Activated CD8-positive, alpha-beta memory T cell treated with anti-CD3 and anti-CD28 coated beads for 4 hours (primary cell): ENCODE measurements at regions not wholly inside any gene's neighbourhood (a gene's known extent, or its start where the extent isn't known, plus 50 kb on each side); places are given as distances from the start of the nearest gene placed in this dataset.

Experiments
- DNase-seq, 2 donors: peaks; one replicate each; pipeline ENCODE4 v3.0.0-alpha.2; 2020; ENCODE audit warnings: low read depth in 2 of 2

DNA sequence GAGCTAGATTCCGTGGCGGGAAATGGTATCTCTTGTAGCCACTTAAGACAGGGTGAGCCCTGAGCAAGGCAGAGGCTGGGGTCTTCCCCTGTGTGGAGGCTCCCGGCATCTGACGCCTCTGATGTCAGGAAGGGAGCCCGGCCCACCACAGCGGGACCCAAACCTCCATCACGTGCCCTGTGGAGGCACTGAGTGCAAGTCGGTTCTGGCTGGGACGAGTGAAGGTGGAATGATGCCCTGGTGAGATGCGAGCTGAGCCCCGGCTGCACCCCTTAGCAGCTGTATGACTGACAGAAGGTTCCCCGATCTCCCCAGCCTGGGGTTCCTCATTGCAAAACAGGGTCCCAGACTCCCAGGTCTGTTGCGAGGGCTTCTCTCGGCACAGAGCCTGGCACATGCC, 187.4 kb upstream of the TNRC6C start:
- no peak for DNase-seq

DNA sequence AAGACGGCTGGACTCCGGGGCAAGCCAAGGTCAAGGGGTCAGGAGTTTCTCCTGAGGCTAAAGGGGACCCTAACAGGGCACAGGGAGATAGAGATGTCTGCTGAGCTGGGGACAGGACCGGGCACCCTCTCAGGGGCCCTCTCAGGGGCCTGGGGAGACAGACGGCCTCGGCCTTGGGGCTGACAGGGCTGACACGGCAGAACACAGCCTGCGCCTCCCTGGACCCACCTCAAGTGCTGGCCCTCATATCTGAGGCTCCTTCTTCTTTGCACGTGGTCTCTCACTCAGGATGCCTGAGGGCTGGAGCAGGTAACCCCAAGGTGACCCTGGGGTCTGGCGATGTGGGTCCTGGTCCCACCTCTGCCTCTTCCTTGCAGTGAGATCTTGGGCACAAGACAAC, 186.9 kb upstream of the TNRC6C start:
- DNase-seq: no peak

DNA sequence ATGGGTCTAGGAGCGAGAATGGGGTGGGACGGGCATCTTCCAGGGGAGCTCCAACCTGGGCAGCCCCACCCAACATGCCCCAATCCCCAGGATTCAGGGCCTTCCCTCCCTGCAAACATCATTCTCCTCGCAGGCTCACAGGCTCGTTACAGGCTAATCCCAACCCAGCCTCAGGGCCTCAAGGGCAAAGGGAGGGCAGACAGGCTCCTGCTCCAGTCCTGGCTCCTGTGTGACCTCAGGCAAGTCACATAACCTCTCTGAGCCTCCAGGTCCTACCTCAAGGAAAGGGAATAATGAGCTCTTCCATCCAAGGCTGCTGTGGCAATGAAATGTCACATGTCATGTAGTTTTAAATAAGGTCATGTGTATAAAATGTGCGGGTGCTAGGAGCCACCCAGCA, 186.5 kb upstream of the TNRC6C start:
- DNase-seq: no peak

DNA sequence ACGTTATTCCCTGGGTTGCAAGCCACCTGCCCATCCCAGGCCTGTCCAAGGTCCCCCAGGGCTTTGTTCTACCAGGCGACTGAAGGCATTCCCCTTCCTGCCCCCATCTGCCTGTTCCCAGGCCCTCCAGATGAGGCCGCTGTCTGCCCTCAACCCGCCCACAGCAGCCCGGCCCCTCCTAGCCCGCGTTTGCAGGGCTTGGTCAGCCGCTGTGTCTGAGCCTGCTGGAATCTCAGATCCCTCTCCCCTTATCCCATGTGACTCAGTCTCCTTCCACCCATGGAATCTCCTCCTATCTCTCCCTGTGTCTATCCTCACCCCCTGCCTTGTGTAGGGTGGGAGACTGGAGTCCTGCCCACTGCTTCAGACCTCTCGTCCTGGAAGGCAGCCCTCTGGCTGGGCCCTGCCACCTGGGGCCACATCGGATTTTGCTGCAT, 186.0 kb upstream of the TNRC6C start:
- DNase-seq: peak; percentile 32 to 38

DNA sequence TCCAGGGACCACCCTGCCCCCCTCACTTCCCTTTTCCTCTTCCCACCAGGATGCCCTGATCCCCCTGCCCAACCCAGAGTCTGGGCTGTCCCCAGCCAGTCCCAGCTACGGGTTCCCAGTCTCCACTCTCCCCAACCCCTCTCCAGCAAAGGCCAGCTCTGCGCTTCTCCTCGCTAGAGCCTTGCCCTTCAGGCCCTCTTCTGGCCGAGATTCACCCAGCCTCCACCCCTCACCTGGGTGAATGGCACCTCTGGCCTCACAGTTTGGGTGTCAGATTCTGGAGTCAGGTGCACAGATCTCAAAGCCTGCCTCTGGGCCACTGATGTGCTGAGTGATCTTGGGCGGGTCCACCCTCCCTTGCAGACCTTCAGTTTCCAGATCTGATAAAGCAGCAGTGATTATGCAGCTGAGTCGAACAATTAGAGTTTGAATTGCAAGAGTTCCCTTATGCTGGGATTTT, 185.6 kb upstream of the TNRC6C start:
- DNase-seq: no peak

DNA sequence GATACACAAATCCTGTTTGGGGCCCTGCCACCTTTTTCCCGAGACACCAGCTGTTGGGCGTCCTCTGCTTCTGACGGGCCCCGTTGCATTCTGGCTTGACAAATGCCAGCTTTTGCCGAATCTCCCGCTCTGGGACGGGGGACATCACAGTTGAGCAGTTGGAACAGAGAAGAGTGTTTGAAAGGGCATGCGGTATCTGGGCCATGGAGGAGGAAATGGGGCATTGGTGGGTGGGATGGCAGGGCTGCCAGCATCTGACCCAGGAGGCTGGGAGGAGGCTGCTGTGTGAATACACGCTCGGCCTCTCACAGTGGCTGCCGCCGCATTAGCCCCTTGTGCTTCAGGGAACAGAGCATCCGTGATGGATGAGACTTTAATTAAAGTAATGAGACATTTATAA, 184.3 kb upstream of the TNRC6C start:
- no peak for DNase-seq

DNA sequence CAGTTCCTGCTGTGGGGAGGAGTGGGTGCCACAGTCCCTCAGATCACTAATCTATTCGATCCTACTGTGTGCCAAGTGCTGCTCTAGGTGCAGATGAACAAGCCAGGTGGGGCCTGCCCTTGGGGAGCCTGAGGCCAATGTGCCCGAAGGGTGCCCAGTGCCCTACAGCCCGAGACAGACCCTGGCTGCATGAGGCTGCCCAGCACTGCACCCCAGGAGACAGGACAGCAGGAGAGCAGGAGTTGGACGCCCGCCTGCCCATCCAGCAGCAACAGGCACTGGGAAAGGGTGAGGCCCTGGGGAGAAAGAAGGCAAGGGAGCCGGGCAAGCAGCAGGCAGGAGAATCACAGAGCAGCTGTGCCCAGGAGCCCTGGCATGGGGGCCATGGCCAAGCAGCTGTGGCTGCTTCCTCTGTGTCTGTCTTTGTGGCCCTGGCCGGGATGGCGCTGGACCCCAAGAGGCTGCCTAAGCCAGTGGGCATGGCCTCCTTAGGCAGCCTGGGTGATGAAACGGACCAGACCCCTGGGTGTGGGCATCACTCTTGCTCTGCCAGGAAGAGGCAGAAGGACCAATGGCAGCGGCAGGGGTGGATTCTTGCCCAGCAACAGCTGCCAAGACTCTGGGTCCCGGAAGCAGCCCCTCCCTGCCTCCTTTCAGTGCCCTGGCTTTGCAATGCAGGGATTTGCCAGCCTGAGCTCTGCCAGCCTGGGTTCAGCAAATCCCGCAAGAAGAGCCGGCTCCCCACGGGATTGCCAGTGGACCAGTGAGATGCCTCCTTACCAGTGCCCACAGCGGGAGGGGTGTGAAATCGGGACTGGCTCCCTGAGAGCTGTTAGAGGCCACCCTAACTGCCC, 179.6 kb upstream of the TNRC6C start:
- DNase-seq: no peak

DNA sequence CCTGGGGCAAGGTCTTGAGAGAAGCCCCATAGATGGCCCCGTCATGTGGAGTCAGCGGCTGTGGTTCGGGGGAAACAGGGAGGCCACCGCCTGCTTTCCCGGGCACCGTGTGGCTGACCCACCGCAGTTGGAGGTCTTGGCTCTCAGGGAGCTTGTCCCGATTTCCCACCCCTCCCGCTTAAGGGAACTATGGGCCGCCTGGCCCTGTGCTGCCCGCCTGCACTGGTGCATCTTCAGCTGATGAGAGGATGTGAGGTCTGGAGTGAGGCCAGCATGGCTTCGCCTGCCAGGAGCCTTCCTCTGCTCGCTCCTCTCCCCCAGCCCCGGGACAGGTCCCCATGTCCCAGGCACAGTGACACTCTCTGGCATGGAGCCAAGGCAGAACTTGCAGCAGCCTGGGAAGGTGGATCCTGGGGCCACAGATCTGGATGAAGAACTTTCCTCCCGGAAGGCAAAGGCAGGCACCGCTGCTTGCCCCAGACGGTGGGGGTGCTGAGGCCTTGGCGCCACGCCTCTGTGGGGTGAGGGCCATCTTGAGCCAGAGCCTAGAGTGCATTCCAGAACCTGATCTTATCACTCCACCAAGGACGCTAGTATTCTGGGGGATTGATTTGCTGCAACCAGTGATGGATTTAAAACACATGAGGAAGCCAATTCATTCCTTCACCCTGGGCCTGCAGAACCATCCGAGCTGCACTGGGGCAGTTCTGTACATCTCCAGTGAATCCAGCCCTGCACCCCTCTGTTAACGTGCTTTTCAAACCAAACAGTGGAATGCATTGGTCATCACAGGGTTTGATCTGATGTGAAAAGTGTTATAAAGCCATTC, 178.6 kb upstream of the TNRC6C start:
- DNase-seq: no peak

DNA sequence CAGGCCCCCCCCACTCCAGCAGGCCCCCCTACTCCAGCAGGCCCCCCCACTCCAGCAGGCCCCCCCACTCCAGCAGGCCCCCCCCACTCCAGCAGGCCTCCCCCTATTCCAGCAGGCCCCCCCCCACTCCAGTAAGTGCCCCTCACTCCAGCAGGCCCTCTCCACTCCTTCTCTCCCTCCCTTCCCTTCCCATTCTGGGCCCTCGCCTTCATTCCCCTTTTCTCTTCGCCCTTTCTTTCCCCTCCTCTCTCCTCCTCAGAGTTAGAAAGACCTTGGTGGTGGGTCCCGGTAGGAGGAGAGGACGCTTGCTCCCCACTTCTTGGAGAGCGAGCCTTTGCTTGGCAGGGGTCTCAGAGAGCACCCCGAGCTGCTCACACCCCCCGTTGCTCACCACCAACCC, 177.0 kb upstream of the TNRC6C start:
- DNase-seq: no peak

DNA sequence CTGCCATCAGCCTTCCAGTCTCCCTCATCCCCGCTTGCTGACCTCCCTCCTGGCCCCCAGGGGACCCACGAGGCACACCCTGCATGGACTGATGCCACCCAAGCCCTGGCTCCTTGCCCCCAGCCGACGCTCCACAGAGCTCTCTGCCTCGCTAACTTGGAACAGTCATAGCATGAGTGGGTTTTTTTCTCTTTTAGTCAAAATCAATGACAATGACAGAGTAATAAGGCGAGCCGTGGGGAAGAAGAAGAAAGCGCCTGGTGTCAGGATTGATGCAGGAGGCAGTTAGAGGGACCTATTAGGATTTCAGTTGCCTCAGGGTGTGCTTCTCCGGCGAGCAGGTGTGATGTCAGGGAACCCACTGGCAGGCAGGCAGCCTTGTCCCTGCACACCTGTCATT, 176.3 kb upstream of the TNRC6C start:
- DNase-seq: no peak

DNA sequence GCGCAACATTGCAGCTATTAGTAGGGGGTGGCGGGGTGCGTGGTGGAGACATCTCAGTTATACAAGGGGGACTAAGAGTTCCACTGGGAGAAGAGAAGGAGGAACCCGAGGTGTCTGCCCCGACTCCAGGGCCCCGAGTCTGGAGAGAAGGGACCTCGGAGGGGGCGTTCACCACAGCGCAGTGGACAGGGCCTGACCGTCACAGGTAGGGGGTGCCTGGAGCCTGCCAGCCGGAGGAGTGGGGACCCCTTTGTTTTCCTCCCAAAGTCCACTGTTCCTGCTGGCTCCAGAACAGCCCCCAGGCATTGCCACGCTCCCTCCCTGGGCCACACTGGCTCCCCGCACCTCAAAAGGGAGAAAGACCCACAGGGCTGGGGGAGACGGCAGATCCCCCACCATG, 175.9 kb upstream of the TNRC6C start:
- DNase-seq: no peak

DNA sequence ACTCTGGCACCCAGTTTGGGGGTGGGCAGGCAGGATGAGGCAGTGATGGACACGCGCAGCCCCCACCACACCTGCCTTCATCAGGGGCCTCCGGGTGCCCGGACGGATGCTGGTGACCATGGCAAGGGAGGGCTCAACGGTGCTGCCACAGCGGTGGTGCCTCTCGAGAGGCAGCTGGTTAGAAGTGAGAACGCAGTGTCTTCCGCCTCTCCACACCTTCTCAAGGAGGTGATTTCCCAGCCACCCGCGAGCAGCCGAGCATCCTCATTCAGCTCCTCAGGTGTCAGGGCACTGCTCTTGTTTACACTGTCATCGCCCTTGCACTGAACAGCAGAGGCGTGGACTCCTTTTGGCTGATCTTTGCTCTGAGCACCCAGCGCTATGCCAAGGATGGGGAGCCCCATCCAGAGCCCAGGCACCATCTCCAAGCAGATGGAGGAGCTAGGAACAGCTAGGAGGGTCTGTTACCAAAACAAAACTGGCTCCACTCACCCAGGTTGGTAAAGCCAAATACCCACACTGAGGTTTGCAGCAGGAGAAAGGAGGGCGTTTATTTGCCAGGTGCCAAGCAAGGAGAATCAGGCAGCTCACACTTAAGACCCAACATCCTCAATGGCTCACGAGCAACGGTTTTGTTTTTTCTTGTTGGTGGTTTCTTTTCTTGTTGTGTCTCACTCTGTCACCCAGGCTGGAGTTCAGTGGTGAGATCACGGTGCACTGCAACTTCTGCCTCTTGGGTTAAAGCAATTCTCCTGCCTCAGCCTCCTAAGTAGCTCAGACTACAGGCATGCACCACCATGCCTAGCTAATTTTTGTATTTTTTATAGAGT, 174.3 kb upstream of the TNRC6C start:
- peak; percentile 40 to 50 for DNase-seq

DNA sequence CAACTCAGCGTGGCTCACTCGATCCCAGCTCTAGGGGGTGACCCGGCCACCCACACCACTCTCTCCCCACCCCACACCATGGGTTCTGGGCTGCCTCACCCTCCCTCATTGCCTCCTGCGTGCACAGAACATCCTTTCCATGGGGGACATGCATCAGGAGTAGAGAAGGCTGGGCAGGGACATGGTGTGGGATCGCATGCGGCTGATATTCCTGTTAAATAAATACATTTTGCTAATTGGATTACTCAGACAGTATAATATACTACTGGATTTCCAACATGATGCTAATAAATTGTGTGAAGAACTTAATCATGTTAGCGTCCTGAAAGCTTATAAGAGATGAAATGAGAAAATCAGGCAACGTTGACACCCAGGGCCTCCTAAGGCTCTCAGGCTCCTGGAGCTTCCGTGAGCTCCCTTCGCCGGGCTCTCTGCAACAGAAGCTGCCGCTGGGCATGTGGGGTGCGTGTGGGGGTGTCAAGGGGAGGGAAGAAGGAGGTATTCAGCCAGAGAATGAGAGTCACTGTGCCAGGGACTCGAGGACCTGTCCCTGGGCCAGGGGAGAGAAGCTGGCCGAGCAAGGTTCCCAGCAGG, 173.1 kb upstream of the TNRC6C start:
- DNase-seq: no peak

DNA sequence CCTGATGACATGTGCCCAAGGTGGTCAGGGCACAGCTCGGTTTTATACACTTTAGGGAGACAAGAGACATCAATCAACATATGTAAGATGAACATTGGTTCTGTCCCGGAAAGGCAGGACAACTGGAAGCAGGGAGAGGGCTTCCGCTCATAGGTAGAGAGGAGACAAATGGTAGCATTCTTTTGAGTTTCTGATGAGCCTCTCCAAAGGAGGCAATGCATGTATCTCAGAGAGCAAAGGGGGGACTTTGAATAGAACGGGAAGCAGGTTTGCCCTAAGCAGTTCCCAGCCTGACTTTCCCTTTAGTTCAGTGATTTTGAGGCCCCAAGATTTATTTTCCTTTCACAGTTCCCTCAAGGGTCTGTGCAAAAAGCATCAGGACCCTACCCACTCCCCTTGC, 172.4 kb upstream of the TNRC6C start:
- no peak for DNase-seq

DNA sequence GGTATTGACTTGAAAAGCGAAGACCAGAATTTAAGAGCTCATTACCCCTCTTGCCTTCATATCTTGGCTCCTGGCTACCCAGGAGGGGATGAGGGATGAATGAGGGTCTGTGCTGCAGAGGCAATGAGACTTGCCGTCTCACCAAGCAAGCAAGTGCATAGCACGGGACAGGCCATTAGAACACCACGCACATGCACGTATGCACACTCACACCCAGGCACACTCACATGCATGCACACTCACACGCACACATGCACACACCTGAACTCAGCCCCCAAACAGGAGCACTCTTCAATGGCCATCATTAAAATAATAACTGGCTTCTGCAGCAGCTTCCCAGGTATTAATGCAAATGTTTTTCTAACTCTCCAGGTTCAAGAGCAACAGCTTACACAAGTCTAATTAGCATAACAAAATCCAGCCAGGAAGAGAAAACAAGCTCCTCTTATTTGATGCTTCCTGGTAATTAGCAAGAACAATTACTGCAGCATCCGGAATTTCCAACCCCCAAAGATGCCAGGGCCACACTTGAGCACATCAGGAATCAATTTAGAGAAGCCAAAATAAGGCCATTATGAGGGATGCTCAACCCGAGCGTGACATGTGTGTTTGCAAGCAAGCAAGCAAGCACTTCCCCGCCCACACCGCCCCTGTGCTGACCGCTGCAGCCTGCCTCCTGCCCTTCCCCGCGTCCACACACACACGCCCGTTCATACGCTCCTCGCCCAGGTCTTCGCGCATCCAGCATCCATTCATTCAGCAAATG, 171.6 kb upstream of the TNRC6C start:
- no peak for DNase-seq

DNA sequence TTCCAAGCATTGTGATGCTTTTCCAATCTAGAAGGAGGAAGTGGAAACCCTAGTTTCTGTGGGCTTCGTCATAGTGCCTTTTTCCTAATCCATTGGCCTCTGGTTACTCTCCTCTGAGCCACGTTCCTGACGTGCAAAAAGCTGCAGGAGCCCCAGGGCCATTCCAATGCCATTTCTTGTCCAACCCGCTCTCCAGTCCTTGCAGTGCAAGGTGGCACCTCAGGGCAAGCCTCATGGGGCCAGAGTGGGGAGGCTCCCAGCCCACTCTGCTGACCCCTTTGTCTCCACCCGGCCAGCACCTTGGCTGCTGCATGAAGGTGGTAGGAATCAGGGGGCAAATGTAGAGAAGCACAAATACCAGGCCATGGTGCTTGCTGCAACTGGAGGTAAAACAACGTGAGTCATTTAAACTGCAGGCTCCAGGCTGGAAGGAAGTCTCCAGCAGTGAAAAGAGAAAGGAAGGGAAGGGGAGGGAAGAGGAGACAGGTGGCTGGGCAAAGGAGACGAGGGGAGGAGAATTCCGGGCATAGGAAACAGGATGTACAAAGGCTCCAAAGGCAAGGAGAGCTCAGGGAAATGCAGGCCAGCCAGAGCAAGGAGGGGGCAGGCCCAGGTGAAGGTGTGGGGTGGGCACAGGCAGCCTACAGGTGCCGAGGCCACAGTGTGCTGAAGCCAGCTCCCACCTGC, 168.2 kb upstream of the TNRC6C start:
- no peak for DNase-seq

DNA sequence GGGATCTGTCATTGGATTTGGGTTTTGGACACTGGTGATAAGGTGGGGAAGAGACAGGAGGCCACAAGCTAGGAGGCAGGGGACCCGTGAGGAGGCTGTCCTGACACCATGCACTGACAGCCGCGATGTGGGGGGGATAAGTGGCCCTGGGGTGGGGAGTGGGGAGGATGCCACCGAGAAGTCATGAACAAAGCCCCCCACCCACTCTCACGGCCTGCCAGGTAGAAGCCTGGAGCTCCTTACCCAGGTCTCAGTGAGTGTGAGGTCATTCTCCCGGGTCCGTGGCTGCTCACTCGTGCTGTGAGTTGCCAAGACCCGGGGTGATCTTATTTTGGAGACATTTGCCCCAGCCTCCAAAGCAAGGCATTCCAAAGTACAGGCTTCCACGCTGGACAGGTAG, 165.9 kb upstream of the TNRC6C start:
- DNase-seq: no peak

DNA sequence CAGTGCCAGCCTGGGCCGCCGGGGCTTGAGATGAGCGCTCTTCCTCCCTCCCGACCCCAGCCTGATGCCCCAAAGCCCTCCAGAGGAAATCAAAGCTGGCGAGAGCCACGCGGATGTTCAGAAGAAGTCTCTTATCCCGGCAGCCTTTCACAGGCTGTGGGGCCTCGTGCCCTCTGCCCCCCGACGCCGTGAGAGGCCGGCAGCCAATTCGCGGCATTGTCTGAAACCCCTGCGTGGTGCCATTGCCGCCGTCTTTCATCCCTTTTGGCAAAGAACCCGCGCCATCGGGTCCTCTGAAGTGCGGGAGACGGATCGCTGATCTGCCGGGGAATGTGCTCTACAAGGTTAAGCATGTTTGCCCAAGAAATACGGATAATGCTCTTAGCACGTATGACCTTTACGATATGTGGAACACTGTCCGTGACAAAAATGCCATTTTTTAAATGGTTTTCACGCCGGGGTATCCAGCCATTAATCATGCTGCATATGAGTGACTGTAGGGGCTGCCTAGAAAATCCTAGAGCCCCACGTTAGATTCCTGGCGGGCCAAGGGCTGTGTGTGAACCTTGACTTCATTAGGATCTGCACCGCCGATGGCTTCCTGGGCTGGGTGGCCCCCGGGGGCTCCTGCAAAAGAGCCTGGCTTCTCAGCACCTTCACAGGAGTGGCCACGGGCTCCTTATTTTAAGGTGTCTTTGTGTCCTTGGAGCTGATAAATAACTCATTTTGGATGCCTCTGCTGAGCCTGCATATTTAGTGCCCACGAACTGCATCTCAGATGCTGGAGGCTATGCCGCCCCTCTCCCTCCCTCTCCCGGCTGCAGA, 165.1 kb upstream of the TNRC6C start:
- no peak for DNase-seq

DNA sequence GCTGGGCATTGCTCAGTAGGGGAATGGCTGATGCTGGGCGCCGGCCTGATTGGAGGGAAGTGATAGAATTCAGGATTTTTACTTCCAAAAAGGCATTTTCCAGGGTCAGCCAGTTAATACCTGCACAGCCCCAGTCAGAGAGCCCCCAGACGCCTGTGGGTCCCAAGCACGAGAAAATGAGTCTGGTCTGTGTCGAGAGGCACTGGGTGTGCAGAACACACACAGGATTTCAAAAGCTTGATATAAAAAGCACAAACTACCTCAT, 164.6 kb upstream of the TNRC6C start:
- DNase-seq: no peak

DNA sequence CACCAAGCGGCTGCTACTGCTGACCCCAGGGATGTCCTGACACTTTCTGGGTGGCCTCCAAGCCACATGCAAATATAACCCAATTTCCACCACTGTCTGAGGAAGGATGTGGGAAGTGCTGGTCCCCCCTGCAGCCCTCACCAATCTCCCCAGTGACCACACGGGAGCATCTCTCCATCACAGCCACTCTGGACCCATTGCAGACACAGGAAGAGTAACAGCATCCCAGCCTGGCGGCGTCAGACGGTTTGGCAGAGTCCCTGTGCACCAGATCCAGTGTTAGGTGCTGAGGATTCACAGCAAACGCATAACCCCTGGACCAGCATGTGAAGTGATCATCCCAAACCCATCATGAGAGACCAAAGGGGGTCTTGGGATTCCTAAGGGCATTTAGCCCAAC, 163.7 kb upstream of the TNRC6C start:
- DNase-seq: no peak
